ENCODE measurements at regions not wholly inside any gene's neighbourhood (a gene's known extent, or its start where the extent isn't known, plus 50 kb on each side); places are given as distances from the start of the nearest gene placed in this dataset.

GRCh38 chr16:88295671-88296436, 86.9 kb upstream of the ZNF469 start:
- TF ChIP-seq POLR2A (IDR thresholded peaks at IDR 0.05; ENCODE audit: low read depth, low read length) (no peak), CTCF (IDR thresholded peaks at IDR 0.05; ENCODE audit: extremely low read depth in 1 of 2, insufficient read depth in 1 of 2, low read depth in 1 of 2, low read length in 2 of 2) (no peak), MAX (IDR thresholded peaks at IDR 0.05; ENCODE audit: insufficient read depth, insufficient read length) (no peak), MYC (IDR thresholded peaks at IDR 0.05; ENCODE audit: low read depth, low read length) (no peak)
